RWPE2 (cell line): ENCODE measurements at regions not wholly inside any gene's neighbourhood (a gene's known extent, or its start where the extent isn't known, plus 50 kb on each side); places are given as distances from the start of the nearest gene placed in this dataset.

Experiments
- ATAC-seq: fragments of 200-7000 bp; cut with Tn5 transposase; 3 replicates; pipeline ENCODE4 v1.9.1; 2021; ENCODE audit warnings: low read depth
- DNase-seq: peaks from one replicate; pipeline ENCODE4 v3.0.0-alpha.2; 2020; ENCODE audit warnings: low spot score
- H3K27ac ChIP-seq: fragments of 450-650 bp; 2 replicates; pipeline ENCODE4 v1.5.1; 2017; ENCODE audit warnings: mild to moderate bottlenecking; ENCODE audit not compliant: poor library complexity, severe bottlenecking
- H3K27me3 ChIP-seq: fragments of 250-450 bp; sonication (Bioruptor Pico); 2 replicates; pipeline ENCODE4 v1.5.1; 2021; ENCODE audit warnings: mild to moderate bottlenecking, moderate library complexity; ENCODE audit not compliant: insufficient read depth, poor library complexity, severe bottlenecking
- H3K36me3 ChIP-seq: fragments of 250-450 bp; sonication (Bioruptor Pico); 2 replicates; pipeline ENCODE4 v1.5.1; 2020; ENCODE audit warnings: low read depth, mild to moderate bottlenecking, moderate library complexity
- H3K4me1 ChIP-seq: fragments of 250-450 bp; sonication (Bioruptor Pico); 2 replicates; pipeline ENCODE4 v1.5.1; 2021; ENCODE audit warnings: mild to moderate bottlenecking, moderate library complexity; ENCODE audit not compliant: insufficient read depth, poor library complexity, severe bottlenecking
- H3K4me3 ChIP-seq: fragments of 250-450 bp; sonication (Bioruptor Pico); 2 replicates; pipeline ENCODE4 v1.5.1; 2021; ENCODE audit warnings: mild to moderate bottlenecking, moderate library complexity; ENCODE audit not compliant: severe bottlenecking
- H3K9me3 ChIP-seq: fragments of 250-450 bp; sonication (Bioruptor Pico); 2 replicates; pipeline ENCODE4 v1.5.1; 2021; ENCODE audit warnings: mild to moderate bottlenecking, moderate library complexity; ENCODE audit not compliant: severe bottlenecking
- CTCF ChIP-seq: fragments of 450-650 bp; IDR thresholded peaks from one replicate; pipeline ENCODE4 v1.5.1; 2017; ENCODE audit warnings: mild to moderate bottlenecking, moderate library complexity; ENCODE audit not compliant: poor library complexity, severe bottlenecking

- H3K36me3 ChIP-seq, result no peaks in the 10 kb centered on the region
- no peak for TF ChIP-seq CTCF
- H3K4me3 ChIP-seq, result no peak overlapping the region
These were observed 318.2 kb upstream of the TMCO5A start for GRCh38 chr15:37616215-37616614.

GRCh38 chr15:37618353-37618752 is 316.1 kb upstream of the TMCO5A start:
- ATAC-seq (no peak), DNase-seq (no peak)
- TF ChIP-seq CTCF, result no peak
- H3K27me3 ChIP-seq, result peaks cover 19% of the 10 kb centered on the region
- no peaks in the 10 kb centered on the region for H3K36me3 ChIP-seq
- H3K9me3 ChIP-seq, result no peaks in the 10 kb centered on the region
- H3K4me1 ChIP-seq, result no peaks in the 10 kb centered on the region
- H3K4me3 ChIP-seq, result no peak overlapping the region
- H3K27ac ChIP-seq, result no peak overlapping the region

More at GRCh38 chr15:37616215-37616614, 318.2 kb upstream of the TMCO5A start:
- no peaks in the 10 kb centered on the region for H3K9me3 ChIP-seq
- ATAC-seq (peak; percentile 38; the same call in 1 of the 3 replicates), DNase-seq (no peak)
- no peaks in the 10 kb centered on the region for H3K4me1 ChIP-seq
- H3K27me3 ChIP-seq, result peaks cover 11% of the 10 kb centered on the region
- no peak overlapping the region for H3K27ac ChIP-seq

GRCh38 chr15:37619358-37620042 is 314.9 kb upstream of the TMCO5A start:
- H3K4me1 ChIP-seq, result no peaks in the 10 kb centered on the region

GRCh38 chr15:37625576-37625975 is 308.9 kb upstream of the TMCO5A start:
- no peak for TF ChIP-seq CTCF
- H3K9me3 ChIP-seq, result no peaks in the 10 kb centered on the region
- H3K27ac ChIP-seq, result no peak overlapping the region
- no peak overlapping the region for H3K4me3 ChIP-seq
- H3K4me1 ChIP-seq, result no peaks in the 10 kb centered on the region
- no peaks in the 10 kb centered on the region for H3K36me3 ChIP-seq
- no peak for ATAC-seq
- DNase-seq, result no peak
- H3K27me3 ChIP-seq, result peaks cover 58% of the 10 kb centered on the region

More at GRCh38 chr15:37619358-37620042, 314.9 kb upstream of the TMCO5A start:
- no peaks in the 10 kb centered on the region for H3K36me3 ChIP-seq
- no peak overlapping the region for H3K4me3 ChIP-seq
- H3K9me3 ChIP-seq, result no peaks in the 10 kb centered on the region
- DNase-seq (no peak), ATAC-seq (no peak)
- TF ChIP-seq CTCF, result no peak
- no peak overlapping the region for H3K27ac ChIP-seq
- peaks cover 16% of the 10 kb centered on the region for H3K27me3 ChIP-seq

GRCh38 chr15:37628507-37628906 is 305.9 kb upstream of the TMCO5A start:
- no peaks in the 10 kb centered on the region for H3K4me1 ChIP-seq
- ATAC-seq (no peak), DNase-seq (no peak)
- no peak overlapping the region for H3K27ac ChIP-seq
- no peaks in the 10 kb centered on the region for H3K36me3 ChIP-seq
- no peak overlapping the region for H3K4me3 ChIP-seq
- TF ChIP-seq CTCF, result no peak
- H3K27me3 ChIP-seq, result peaks cover 76% of the 10 kb centered on the region
- H3K9me3 ChIP-seq, result no peaks in the 10 kb centered on the region
